HepG2 (cell line): ENCODE measurements at regions not wholly inside any gene's neighbourhood (a gene's known extent, or its start where the extent isn't known, plus 50 kb on each side); places are given as distances from the start of the nearest gene placed in this dataset.

Experiments
- ATAC-seq: fragments of 200-7000 bp; cut with Tn5 transposase; 3 replicates; pipeline ENCODE4 v1.9.1; 2020; ENCODE audit warnings: mild to moderate bottlenecking, moderate library complexity
- BruUV-seq: library from RNA; stranded (reverse); fragments of 400-500 nt; replicated peaks from 2 replicates; lab custom pipeline; 2021; lab: Mats Ljungman, UMichigan
- CTCF ChIA-PET: fragments of 300-600 bp; formaldehyde crosslinking; extraction: SDS; loops from one replicate; lab custom pipeline; 2021; ENCODE audit warnings: low total read pairs, inconsistent platforms, low intra/inter-chr PET ratio; lab: Yijun Ruan, JAX
- POLR2A ChIA-PET: fragments of 350-600 bp; sonication (Branson Sonifier 250); formaldehyde crosslinking; loops from one replicate; lab custom pipeline; 2020; ENCODE audit warnings: antibody characterized with exemption, inconsistent platforms; lab: Yijun Ruan, JAX
- DNase-seq: peaks from one replicate; pipeline ENCODE4 v3.0.0-alpha.2; 2015; ENCODE audit warnings: low spot score
- FAIRE-seq: peaks from 3 replicates; lab custom pipeline; 2011; peaks lifted over from hg19 to GRCh38; lab: Jason Lieb, UNC
- H2AFZ ChIP-seq: one replicate; pipeline ENCODE4 v1.6.1; 2011; ENCODE audit warnings: low read length, inconsistent platforms
- H3K27ac ChIP-seq: fragments of 300-600 bp; 3 replicates; pipeline ENCODE4 v1.8.0; 2011; ENCODE audit warnings: mixed run types, mild to moderate bottlenecking, mixed read lengths, low read length, inconsistent platforms; ENCODE audit not compliant: insufficient read depth; ENCODE audit errors: extremely low read length
- H3K27me3 ChIP-seq, 2 experiments: fragments of 200-600 bp in 1 of 2; 2 replicates in 1 of 2; 3 replicates in 1 of 2; pipeline versions ENCODE4 v1.6.0 to v1.8.0; 2011; ENCODE audit warnings: low read length in 2 of 2, mild to moderate bottlenecking in 2 of 2, moderate library complexity in 2 of 2, inconsistent platforms in 1 of 2; ENCODE audit not compliant: insufficient read depth in 2 of 2, control insufficient read depth in 1 of 2
- H3K36me3 ChIP-seq, 2 experiments: fragments of 200-600 bp in 1 of 2; replicated peaks in 1 of 2; 2 replicates in 1 of 2; 3 replicates in 1 of 2; pipeline versions ENCODE4 v1.5.1 to v1.8.0; 2011; ENCODE audit warnings: low read length in 2 of 2, inconsistent platforms in 1 of 2; ENCODE audit not compliant: insufficient read depth in 2 of 2, control insufficient read depth in 1 of 2
- H3K4me1 ChIP-seq: 2 replicates; pipeline ENCODE4 v1.5.1; 2012; ENCODE audit warnings: low read length, inconsistent platforms; ENCODE audit not compliant: insufficient read depth
- H3K4me2 ChIP-seq: 2 replicates; pipeline ENCODE4 v1.6.0; 2011; ENCODE audit warnings: low read depth, low read length, inconsistent platforms
- H3K4me3 ChIP-seq, 3 experiments: fragments of 200-600 bp in 1 of 3; sonication (generic), shearing (Covaris generic) in 1 of 3; replicated peaks in 1 of 3; 2 replicates each; pipeline ENCODE4 v1.5.1; 2011 to 2016; ENCODE audit warnings: low read length in 3 of 3, inconsistent platforms in 2 of 3, low read depth in 2 of 3, mild to moderate bottlenecking in 2 of 3, control low read depth in 1 of 3, mixed read lengths in 1 of 3; ENCODE audit not compliant: insufficient read depth in 1 of 3
- H3K79me2 ChIP-seq: one replicate; pipeline ENCODE4 v1.6.1; 2011; ENCODE audit warnings: low read length, inconsistent platforms; ENCODE audit not compliant: insufficient read depth
- H3K9ac ChIP-seq: 2 replicates; pipeline ENCODE4 v1.6.0; 2011; ENCODE audit warnings: mild to moderate bottlenecking, low read depth, low read length, inconsistent platforms; ENCODE audit not compliant: insufficient read depth
- H3K9me3 ChIP-seq: 2 replicates; pipeline ENCODE4 v1.5.1; 2012; ENCODE audit warnings: mild to moderate bottlenecking, low read length
- H4K20me1 ChIP-seq: 2 replicates; pipeline ENCODE4 v1.6.0; 2011; ENCODE audit warnings: inconsistent platforms, mild to moderate bottlenecking, low read length, moderate library complexity; ENCODE audit not compliant: insufficient read depth
- GATA4 ChIP-seq: sonication (generic); IDR thresholded peaks from 2 replicates; pipeline ENCODE4 v1.6.1; 2016; ENCODE audit warnings: antibody characterized with exemption, low read depth, borderline replicate concordance
- NFKBIZ ChIP-seq: IDR thresholded peaks from 2 replicates; pipeline ENCODE4 v1.6.1; 2018; ENCODE audit warnings: missing genetic modification reagents, missing compliant biosample characterization
- SMAD1 ChIP-seq: sonication (generic); formaldehyde crosslinking; IDR thresholded peaks from 2 replicates; pipeline ENCODE4 v1.4.0; 2020; ENCODE audit warnings: missing genetic modification reagents, low read depth, mild to moderate bottlenecking, borderline replicate concordance
- USF2 ChIP-seq, 2 experiments: sonication (generic) in 1 of 2; formaldehyde crosslinking in 1 of 2; IDR thresholded peaks; 2 replicates each; pipeline versions ENCODE4 v1.5.1 to v1.6.1; 2011 to 2020; ENCODE audit warnings: borderline replicate concordance in 1 of 2, low read depth in 1 of 2, low read length in 1 of 2, mild to moderate bottlenecking in 1 of 2, missing genetic modification reagents in 1 of 2, moderate library complexity in 1 of 2
- ZFP82 ChIP-seq: sonication (generic); formaldehyde crosslinking; IDR thresholded peaks from 2 replicates; pipeline ENCODE4 v1.5.1; 2020; ENCODE audit warnings: mild to moderate bottlenecking, missing genetic modification reagents, borderline replicate concordance
- ZNF274 ChIP-seq: sonication (generic); formaldehyde crosslinking; IDR thresholded peaks from 2 replicates; pipeline ENCODE4 v1.5.1; 2020; ENCODE audit warnings: mild to moderate bottlenecking, missing genetic modification reagents
- WGBS: methylation state at CpG from one replicate; pipeline ENCODE4 v1.1.6; 2017; ENCODE audit warnings: low lambda C conversion rate; 5-methylcytosine and 5-hydroxymethylcytosine counted together
- in situ Hi-C: cut with HindIII; loops from 2 replicates; pipeline ENCODE4 v1.10.0; 2017; ENCODE audit warnings: low pct_unique_long_range_greater_than_20kb; ENCODE audit not compliant: extremely low pct_ligation_motif_present
- intact Hi-C: fragments of 100-400 bp; cut with micrococcal nuclease; formaldehyde crosslinking; loops from one replicate; pipeline ENCODE4 v1.10.0; 2022; ENCODE audit not compliant: unreplicated experiment

- TF ChIP-seq SMAD1 (no peak), NFKBIZ (CRISPR knock-in tag) (no peak), USF2 (IDR thresholded peaks at IDR 0.05; ENCODE audit: low read depth, low read length) (no peak), USF2 (CRISPR knock-in tag; IDR thresholded peaks at IDR 0.05; ENCODE audit: borderline replicate concordance) (no peak), ZFP82 (CRISPR knock-in tag) (no peak), GATA4 (no peak), ZNF274 (CRISPR knock-in tag) (no peak)
- Histone ChIP-seq H2AFZ (no peak overlapping the region), H4K20me1 (no peaks in the 10 kb centered on the region), H3K79me2 (no peaks in the 10 kb centered on the region), H3K36me3 (no peaks in the 10 kb centered on the region), H3K4me1 (no peaks in the 10 kb centered on the region), H3K27ac (no peak overlapping the region), H3K9me3 (no peaks in the 10 kb centered on the region), H3K4me3 (no peak overlapping the region), H3K9ac (no peak overlapping the region), H3K27me3 (peaks cover 0 to 4% of the 10 kb centered on the region in 2 experiments; a peak in 1 of 5 replicates), H3K4me2 (no peak overlapping the region)
- no peak for ATAC-seq
- 53% methylated on average over 11 of the region's 12 CpGs for WGBS
- no peak for FAIRE-seq
- intact Hi-C loops = no loop called here
- CTCF ChIA-PET = no interaction called here
- DNase-seq = no peak
- in situ Hi-C loops = no loop called here
- BruUV-seq = no TSS peak
- POLR2A ChIA-PET = no interaction called here
Measured at GRCh38 chr6:133132466-133132971, 108.6 kb upstream of the EYA4 start.
